22Rv1 (cell line): ENCODE measurements at regions not wholly inside any gene's neighbourhood (a gene's known extent, or its start where the extent isn't known, plus 50 kb on each side); places are given as distances from the start of the nearest gene placed in this dataset.

Source experiments
- ZFX ChIP-seq: fragments of 450-650 bp; IDR thresholded peaks from 2 replicates; pipeline ENCODE4 v1.6.1; 2017; ENCODE audit warnings: antibody characterized with exemption, borderline replicate concordance
- TF ChIP-seq, protein P1 (sequence below): fragments of 450-650 bp; IDR thresholded peaks from 2 replicates; pipeline ENCODE4 v1.5.1; 2017; ENCODE audit warnings: mild to moderate bottlenecking

DNA sequence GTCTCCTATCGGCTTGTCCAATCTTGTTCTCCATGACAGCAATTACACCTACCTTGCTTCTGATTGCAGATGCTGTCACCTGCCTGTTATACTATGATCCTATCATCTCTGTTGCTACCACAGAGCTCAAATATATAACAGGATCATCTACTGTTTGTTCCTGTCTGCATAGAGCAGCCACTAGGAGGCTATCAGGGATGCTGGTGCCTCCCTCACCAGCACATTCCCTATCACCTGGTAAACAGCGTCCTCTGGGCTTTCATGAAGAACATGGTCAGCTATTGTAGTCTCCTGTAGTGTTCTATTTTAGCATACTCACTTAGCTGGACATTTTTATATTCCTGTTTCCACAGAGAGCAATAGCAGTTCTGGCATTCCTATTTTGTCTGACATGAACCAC, 87.8 kb upstream of the FAT3 start:
- TF ChIP-seq, protein P1, sequence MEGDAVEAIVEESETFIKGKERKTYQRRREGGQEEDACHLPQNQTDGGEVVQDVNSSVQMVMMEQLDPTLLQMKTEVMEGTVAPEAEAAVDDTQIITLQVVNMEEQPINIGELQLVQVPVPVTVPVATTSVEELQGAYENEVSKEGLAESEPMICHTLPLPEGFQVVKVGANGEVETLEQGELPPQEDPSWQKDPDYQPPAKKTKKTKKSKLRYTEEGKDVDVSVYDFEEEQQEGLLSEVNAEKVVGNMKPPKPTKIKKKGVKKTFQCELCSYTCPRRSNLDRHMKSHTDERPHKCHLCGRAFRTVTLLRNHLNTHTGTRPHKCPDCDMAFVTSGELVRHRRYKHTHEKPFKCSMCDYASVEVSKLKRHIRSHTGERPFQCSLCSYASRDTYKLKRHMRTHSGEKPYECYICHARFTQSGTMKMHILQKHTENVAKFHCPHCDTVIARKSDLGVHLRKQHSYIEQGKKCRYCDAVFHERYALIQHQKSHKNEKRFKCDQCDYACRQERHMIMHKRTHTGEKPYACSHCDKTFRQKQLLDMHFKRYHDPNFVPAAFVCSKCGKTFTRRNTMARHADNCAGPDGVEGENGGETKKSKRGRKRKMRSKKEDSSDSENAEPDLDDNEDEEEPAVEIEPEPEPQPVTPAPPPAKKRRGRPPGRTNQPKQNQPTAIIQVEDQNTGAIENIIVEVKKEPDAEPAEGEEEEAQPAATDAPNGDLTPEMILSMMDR, result peak; percentile 23; the same call in 1 of the 2 replicates
- no peak for TF ChIP-seq ZFX
